ENCODE measurements at regions not wholly inside any gene's neighbourhood (a gene's known extent, or its start where the extent isn't known, plus 50 kb on each side); places are given as distances from the start of the nearest gene placed in this dataset.
"Not testable (repeated sequence)": the region's sequence is repeated elsewhere in the genome, so short reads cannot be mapped to it uniquely, and the experiment has no call there.

DNA sequence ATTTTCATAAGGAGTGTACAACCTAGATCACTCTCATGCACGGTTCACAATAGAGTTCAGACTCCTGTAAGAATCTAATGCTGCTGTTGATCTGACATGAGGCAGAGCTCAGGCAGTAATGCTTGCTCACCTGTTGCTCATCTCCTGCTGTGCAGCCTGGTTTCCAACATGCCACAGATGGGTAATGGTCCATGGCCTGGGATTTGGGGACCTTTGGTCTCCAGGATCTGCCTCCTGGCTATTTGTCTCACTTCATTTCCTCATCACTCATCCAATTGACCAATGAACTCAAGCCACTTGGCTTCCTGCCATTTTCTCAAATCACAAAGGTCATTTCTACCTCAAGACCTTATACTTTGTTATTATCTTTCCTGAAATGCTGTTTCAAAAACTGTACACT, 786.1 kb downstream of the ANKRD7 start:
- H3K4me3 Mint-ChIP-seq: no peak overlapping the region
- H3K4me1 Mint-ChIP-seq: no peaks in the 10 kb centered on the region
- H3K27me3 Mint-ChIP-seq: no peaks in the 10 kb centered on the region
- no peak for ATAC-seq
- no peaks in the 10 kb centered on the region for H3K36me3 Mint-ChIP-seq
- peaks cover 7% of the 10 kb centered on the region for H3K9me3 Mint-ChIP-seq
- H3K27ac Mint-ChIP-seq: no peak overlapping the region

DNA sequence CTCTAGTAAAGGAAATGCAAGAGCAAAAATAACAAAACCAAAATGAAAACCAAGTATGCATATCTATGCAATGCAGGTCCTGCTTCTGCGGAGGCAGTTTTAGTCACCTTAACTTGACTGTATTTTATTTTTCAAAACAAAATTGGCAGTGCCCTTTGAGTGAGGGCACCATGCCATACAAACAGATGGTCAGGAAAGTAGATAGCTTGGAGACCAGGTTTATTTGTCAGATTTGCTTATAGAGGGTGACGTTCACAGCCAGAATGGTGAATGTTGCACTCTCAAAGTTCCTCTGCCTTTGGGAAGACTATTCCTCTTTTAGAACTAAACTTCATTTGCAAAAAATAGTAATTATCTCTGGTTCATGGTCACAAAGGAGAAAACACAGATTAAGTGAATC, 801.9 kb downstream of the ANKRD7 start:
- ATAC-seq: no peak
- Mint-ChIP-seq H3K9me3 (peaks cover 19% of the 10 kb centered on the region), H3K4me3 (no peak overlapping the region), H3K27ac (no peak overlapping the region), H3K27me3 (no peaks in the 10 kb centered on the region), H3K36me3 (no peaks in the 10 kb centered on the region), H3K4me1 (no peaks in the 10 kb centered on the region)

- Mint-ChIP-seq H3K27me3 (no peaks in the 10 kb centered on the region), H3K4me3 (no peak overlapping the region), H3K36me3 (no peaks in the 10 kb centered on the region), H3K9me3 (peaks cover 15% of the 10 kb centered on the region), H3K27ac (no peak overlapping the region), H3K4me1 (no peaks in the 10 kb centered on the region)
- no peak for ATAC-seq
Observed at GRCh38 chr7:119028736-119029135, 804.2 kb downstream of the ANKRD7 start.

DNA sequence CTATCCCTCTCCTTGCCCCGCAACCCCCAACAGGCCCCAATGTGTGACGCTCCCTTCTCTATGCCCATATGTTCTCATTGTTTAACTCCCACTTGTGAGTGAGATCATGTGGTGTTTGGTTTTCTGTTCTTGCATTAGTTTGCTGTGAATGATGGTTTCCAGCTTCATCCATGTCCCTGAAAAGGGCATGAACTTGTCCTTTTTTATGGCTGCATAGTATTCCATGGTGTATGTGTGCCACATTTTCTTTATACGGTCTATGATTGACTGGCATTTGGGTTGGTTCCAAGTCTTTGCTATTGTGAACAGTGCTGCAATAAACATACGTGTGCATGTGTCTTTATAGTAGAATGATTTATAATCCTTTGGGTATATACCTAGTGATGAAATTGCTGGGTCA, 807.6 kb downstream of the ANKRD7 start:
- H3K4me3 Mint-ChIP-seq, H3K4me1 Mint-ChIP-seq, H3K27me3 Mint-ChIP-seq, H3K36me3 Mint-ChIP-seq, H3K27ac Mint-ChIP-seq, ATAC-seq: not testable (repeated sequence)
- H3K9me3 Mint-ChIP-seq: peaks cover 14% of the 10 kb centered on the region

- H3K36me3 Mint-ChIP-seq: no peaks in the 10 kb centered on the region
- no peak overlapping the region for H3K4me3 Mint-ChIP-seq
- ATAC-seq: no peak
- H3K27ac Mint-ChIP-seq: no peak overlapping the region
- H3K27me3 Mint-ChIP-seq: no peaks in the 10 kb centered on the region
- H3K9me3 Mint-ChIP-seq: peaks cover 14% of the 10 kb centered on the region
- no peaks in the 10 kb centered on the region for H3K4me1 Mint-ChIP-seq
Observed at GRCh38 chr7:119033641-119034040, 809.1 kb downstream of the ANKRD7 start.

DNA sequence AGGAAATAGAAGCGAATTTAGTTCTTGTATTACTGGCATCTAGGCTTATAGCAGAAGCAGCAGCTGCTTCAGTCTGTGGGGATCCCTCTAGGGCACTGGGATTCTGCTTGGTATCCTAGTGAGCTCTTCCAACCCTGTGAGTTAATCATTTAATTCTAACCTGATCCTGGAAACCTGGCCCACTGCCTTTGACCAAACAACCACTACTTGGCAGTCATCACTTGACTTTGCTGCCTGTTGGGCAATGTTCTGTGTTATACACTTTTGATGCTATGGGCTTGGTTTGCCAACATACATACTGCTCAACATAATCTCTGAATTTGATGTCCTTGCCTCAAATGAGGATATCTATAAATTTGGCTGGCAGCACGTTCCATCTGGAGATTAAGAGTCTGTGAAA, 813.4 kb downstream of the ANKRD7 start:
- Mint-ChIP-seq H3K27ac (no peak overlapping the region), H3K27me3 (no peaks in the 10 kb centered on the region)
- no peak for ATAC-seq

GRCh38 chr7:119046068-119046467, 821.6 kb downstream of the ANKRD7 start:
- no peak for ATAC-seq
- Mint-ChIP-seq H3K27me3 (no peaks in the 10 kb centered on the region), H3K27ac (no peak overlapping the region), H3K36me3 (no peaks in the 10 kb centered on the region), H3K4me3 (no peak overlapping the region), H3K9me3 (no peaks in the 10 kb centered on the region), H3K4me1 (no peaks in the 10 kb centered on the region)

More for the DNA sequence above, 813.4 kb downstream of the ANKRD7 start:
- H3K4me3 Mint-ChIP-seq: no peak overlapping the region
- no peaks in the 10 kb centered on the region for H3K36me3 Mint-ChIP-seq
- H3K9me3 Mint-ChIP-seq: peaks cover 10% of the 10 kb centered on the region
- no peaks in the 10 kb centered on the region for H3K4me1 Mint-ChIP-seq

GRCh38 chr7:119065966-119066365, 841.5 kb downstream of the ANKRD7 start:
- no peak for ATAC-seq
- Mint-ChIP-seq H3K27ac (no peak overlapping the region), H3K36me3 (no peaks in the 10 kb centered on the region), H3K9me3 (peaks cover 3% of the 10 kb centered on the region), H3K27me3 (no peaks in the 10 kb centered on the region), H3K4me3 (no peak overlapping the region), H3K4me1 (no peaks in the 10 kb centered on the region)

DNA sequence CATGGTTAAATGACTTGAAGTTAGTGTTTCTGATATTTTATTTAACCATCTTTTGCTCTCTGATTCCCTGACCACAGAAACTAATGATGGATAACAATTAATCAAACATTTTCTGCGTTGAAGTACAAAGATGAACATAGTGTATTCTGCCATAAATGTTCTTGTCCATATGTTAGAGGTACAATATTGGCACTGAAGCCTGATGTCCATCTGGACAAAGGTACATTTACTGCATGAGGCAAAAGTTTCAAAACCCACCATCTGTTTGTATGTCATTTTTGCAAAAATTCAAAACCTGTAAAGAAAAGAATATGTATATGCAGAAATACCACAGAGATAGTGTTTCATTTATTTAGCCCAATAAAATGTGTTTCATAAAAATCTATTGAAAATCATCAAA, 861.5 kb downstream of the ANKRD7 start:
- peaks cover 8% of the 10 kb centered on the region for H3K9me3 Mint-ChIP-seq
- no peak overlapping the region for H3K4me3 Mint-ChIP-seq

DNA sequence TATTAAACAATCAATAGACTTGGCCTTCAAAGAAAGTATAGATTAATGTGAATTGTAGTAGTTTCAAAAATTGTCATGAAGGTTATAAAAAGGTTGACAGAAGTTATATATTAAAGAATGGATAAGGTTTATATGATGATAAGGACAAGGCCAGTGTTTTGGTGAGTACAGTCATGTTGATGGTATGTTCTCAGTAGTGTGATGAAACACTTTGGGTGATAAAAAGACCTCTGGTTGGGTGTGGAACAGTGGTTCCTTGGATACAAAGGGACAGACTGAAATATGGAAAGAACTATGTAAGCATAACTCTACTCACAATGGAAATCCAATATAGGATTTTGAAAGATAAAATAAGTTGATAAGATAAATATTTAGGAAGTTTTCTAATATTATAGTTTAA, 866.3 kb downstream of the ANKRD7 start:
- Mint-ChIP-seq H3K27ac (no peak overlapping the region), H3K4me3 (no peak overlapping the region), H3K4me1 (no peaks in the 10 kb centered on the region), H3K36me3 (no peaks in the 10 kb centered on the region), H3K9me3 (peaks cover 3% of the 10 kb centered on the region), H3K27me3 (no peaks in the 10 kb centered on the region)
- ATAC-seq: no peak

More for the DNA sequence above, 861.5 kb downstream of the ANKRD7 start:
- Mint-ChIP-seq H3K36me3 (no peaks in the 10 kb centered on the region), H3K4me1 (no peaks in the 10 kb centered on the region), H3K27ac (no peak overlapping the region), H3K27me3 (no peaks in the 10 kb centered on the region)
- no peak for ATAC-seq

DNA sequence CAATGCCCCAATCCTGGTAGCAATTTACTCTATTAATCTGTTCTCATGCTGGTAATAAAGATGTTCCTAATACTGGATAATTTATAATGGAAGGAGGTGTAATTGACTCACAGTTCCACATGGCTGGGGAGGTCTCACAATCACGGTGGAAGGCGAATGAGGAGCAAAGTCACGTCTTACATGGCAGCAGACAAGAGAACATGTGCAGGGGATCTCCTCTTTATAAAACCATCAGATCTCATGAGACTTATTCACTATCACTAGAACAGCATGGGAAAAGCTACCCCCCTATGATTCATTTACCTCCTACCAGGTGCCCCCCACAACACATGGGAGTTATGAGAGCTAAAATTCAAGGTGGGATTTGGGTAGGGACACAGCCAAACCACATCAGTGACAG, 872.2 kb downstream of the ANKRD7 start:
- Mint-ChIP-seq H3K27ac (no peak overlapping the region), H3K9me3 (peaks cover 11% of the 10 kb centered on the region), H3K4me3 (no peak overlapping the region), H3K27me3 (no peaks in the 10 kb centered on the region), H3K4me1 (no peaks in the 10 kb centered on the region), H3K36me3 (no peaks in the 10 kb centered on the region)
- no peak for ATAC-seq

DNA sequence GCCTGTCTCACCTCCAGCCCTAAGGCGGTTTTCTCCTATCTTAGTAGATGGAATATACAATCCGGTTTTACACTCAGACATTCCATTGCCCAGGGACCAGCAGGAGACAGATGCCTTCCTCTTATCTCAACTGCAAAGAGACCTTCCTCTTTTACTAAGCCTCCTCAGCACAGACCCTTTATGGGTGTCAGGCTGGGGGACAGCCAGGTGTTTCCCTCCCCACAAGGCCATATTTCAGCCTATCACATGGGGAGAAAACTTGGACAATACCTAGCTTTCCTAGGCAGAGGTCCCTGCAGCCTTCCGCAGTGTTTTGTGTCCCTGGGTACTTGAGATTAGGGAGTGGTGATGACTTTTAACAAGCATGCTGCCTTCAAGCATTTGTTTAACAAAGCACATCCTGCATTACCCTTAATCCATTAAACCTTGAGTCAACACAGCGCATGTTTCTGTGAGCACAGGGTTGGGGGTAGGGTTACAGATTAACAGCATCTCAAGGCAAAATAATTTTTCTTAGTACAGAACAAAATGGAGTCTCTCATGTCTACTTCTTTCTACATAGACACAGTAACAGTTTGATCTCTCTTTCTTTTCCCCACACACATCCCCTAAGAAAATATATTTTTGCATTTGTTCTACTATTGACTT, 876.2 kb downstream of the ANKRD7 start:
- not testable (repeated sequence) for H3K27me3 Mint-ChIP-seq, H3K4me1 Mint-ChIP-seq, H3K4me3 Mint-ChIP-seq, H3K27ac Mint-ChIP-seq, ATAC-seq, H3K36me3 Mint-ChIP-seq
- H3K9me3 Mint-ChIP-seq: peaks cover 11% of the 10 kb centered on the region

DNA sequence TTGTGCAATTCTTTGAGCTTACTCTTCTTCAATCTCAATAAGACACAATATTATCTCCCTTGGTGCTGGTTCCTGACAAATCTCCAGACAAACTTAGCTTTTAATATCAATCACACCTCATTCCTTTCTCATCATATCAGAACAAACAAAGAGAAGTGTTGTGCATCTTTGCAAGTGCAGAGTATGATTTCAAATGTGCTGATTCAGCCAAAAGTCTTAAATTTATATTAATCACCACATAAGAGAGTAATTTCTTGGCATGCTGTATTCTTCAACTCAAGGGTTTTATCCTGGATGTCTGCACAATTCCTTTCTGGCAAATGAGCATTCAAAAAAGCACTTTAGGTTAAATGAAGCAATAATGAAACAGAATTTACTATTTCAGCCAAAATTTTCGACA, 877.8 kb downstream of the ANKRD7 start:
- Mint-ChIP-seq H3K9me3 (peaks cover 8% of the 10 kb centered on the region), H3K4me3 (no peak overlapping the region), H3K36me3 (no peaks in the 10 kb centered on the region), H3K27me3 (no peaks in the 10 kb centered on the region), H3K27ac (no peak overlapping the region), H3K4me1 (no peaks in the 10 kb centered on the region)
- ATAC-seq: no peak

GRCh38 chr7:119105381-119105780, 880.9 kb downstream of the ANKRD7 start:
- Mint-ChIP-seq H3K9me3 (peaks cover 3% of the 10 kb centered on the region), H3K27ac (no peak overlapping the region), H3K4me3 (no peak overlapping the region), H3K36me3 (no peaks in the 10 kb centered on the region), H3K4me1 (no peaks in the 10 kb centered on the region), H3K27me3 (no peaks in the 10 kb centered on the region)
- no peak for ATAC-seq

- Mint-ChIP-seq H3K4me3 (no peak overlapping the region), H3K9me3 (peaks cover 7% of the 10 kb centered on the region), H3K36me3 (no peaks in the 10 kb centered on the region), H3K27ac (no peak overlapping the region), H3K27me3 (no peaks in the 10 kb centered on the region), H3K4me1 (no peaks in the 10 kb centered on the region)
- ATAC-seq: no peak
Observed at GRCh38 chr7:119123326-119123725, 898.8 kb downstream of the ANKRD7 start.

DNA sequence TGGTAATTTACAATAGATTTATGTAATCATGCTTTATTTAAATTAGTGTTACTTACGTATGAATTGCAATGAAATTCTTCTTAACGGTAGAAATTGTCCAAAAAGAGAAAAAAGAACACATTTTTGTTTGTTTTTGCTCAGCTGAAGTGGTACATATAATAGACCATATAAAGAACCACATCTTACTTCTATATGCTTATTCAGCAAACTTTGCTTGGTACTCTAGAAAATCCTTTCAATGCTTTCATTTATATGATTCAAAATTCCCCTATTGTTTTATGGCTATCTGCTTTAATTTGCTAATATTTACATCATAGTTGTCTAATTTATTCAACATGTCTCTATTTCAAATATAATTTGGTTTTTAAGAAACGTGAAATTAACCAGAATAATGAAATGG, 903.2 kb downstream of the ANKRD7 start:
- Mint-ChIP-seq H3K27ac (no peak overlapping the region), H3K9me3 (peaks cover 3% of the 10 kb centered on the region), H3K36me3 (no peaks in the 10 kb centered on the region), H3K4me1 (no peaks in the 10 kb centered on the region), H3K27me3 (no peaks in the 10 kb centered on the region), H3K4me3 (no peak overlapping the region)
- ATAC-seq: no peak

- Mint-ChIP-seq H3K4me3 (no peak overlapping the region), H3K9me3 (no peaks in the 10 kb centered on the region), H3K36me3 (no peaks in the 10 kb centered on the region), H3K4me1 (no peaks in the 10 kb centered on the region), H3K27me3 (no peaks in the 10 kb centered on the region), H3K27ac (no peak overlapping the region)
- no peak for ATAC-seq
Observed at GRCh38 chr7:119132436-119132835, 907.9 kb downstream of the ANKRD7 start.

Measured in stimulated activated memory B cell treated with anti-CD40 and anti-IgM and Interleukin-4, amounts not matched to agents 10 μg/mL and 1 μg/mL and 100 μg/mL, for 72 hours (primary cell).